Activated naive CD4-positive, alpha-beta T cell treated with anti-CD3 and anti-CD28 coated beads, Interleukin-2, amount 50 U/mL, for 24 hours (primary cell): ENCODE measurements at regions not wholly inside any gene's neighbourhood (a gene's known extent, or its start where the extent isn't known, plus 50 kb on each side); places are given as distances from the start of the nearest gene placed in this dataset.
A peak's percentile ranks its signal among the peaks of the same experiment; 100 is the strongest.
"Not testable (repeated sequence)": the region's sequence is repeated elsewhere in the genome, so short reads cannot be mapped to it uniquely, and the experiment has no call there.

ENCODE experiments used
- H3K27ac Mint-ChIP-seq: one replicate; pipeline ENCODE4 v1.8.0; 2021; ENCODE audit warnings: mild to moderate bottlenecking, mixed read lengths
- H3K27me3 Mint-ChIP-seq: one replicate; pipeline ENCODE4 v1.8.0; 2021; ENCODE audit warnings: mixed read lengths
- H3K36me3 Mint-ChIP-seq: one replicate; pipeline ENCODE4 v1.8.0; 2021; ENCODE audit warnings: mixed read lengths
- H3K4me1 Mint-ChIP-seq: one replicate; pipeline ENCODE4 v1.8.0; 2021; ENCODE audit warnings: mixed read lengths
- H3K4me3 Mint-ChIP-seq: one replicate; pipeline ENCODE4 v1.8.0; 2021; ENCODE audit warnings: mild to moderate bottlenecking, mixed read lengths
- H3K9me3 Mint-ChIP-seq: one replicate; pipeline ENCODE4 v1.8.0; 2021; ENCODE audit warnings: mixed read lengths

GRCh38 chr18:39586741-39587140 is 2021.1 kb upstream of the CELF4 start:
- H3K27ac Mint-ChIP-seq: no peak overlapping the region

GRCh38 chr18:39574897-39575296 is 2009.3 kb upstream of the CELF4 start:
- H3K4me3 Mint-ChIP-seq: no peak overlapping the region

More at GRCh38 chr18:39586741-39587140, 2021.1 kb upstream of the CELF4 start:
- Mint-ChIP-seq H3K4me1 (no peaks in the 10 kb centered on the region), H3K4me3 (no peak overlapping the region), H3K27me3 (no peaks in the 10 kb centered on the region), H3K36me3 (no peaks in the 10 kb centered on the region), H3K9me3 (peaks cover 9% of the 10 kb centered on the region)

GRCh38 chr18:39571511-39571910 is 2005.9 kb upstream of the CELF4 start:
- H3K4me3 Mint-ChIP-seq: no peak overlapping the region
- H3K9me3 Mint-ChIP-seq: no peaks in the 10 kb centered on the region
- no peak overlapping the region for H3K27ac Mint-ChIP-seq
- H3K27me3 Mint-ChIP-seq: no peaks in the 10 kb centered on the region
- H3K36me3 Mint-ChIP-seq: no peaks in the 10 kb centered on the region
- no peaks in the 10 kb centered on the region for H3K4me1 Mint-ChIP-seq

More at GRCh38 chr18:39574897-39575296, 2009.3 kb upstream of the CELF4 start:
- Mint-ChIP-seq H3K36me3 (no peaks in the 10 kb centered on the region), H3K9me3 (peaks cover 7% of the 10 kb centered on the region), H3K27me3 (no peaks in the 10 kb centered on the region), H3K27ac (no peak overlapping the region), H3K4me1 (no peaks in the 10 kb centered on the region)

- H3K27me3 Mint-ChIP-seq, H3K27ac Mint-ChIP-seq, H3K4me3 Mint-ChIP-seq, H3K36me3 Mint-ChIP-seq, H3K4me1 Mint-ChIP-seq, H3K9me3 Mint-ChIP-seq: not testable (repeated sequence)
These were observed 2000.1 kb upstream of the CELF4 start for GRCh38 chr18:39565551-39566230.

GRCh38 chr18:39564716-39565115 is 1999.1 kb upstream of the CELF4 start:
- Mint-ChIP-seq H3K4me1 (no peaks in the 10 kb centered on the region), H3K9me3 (peaks cover 8% of the 10 kb centered on the region), H3K36me3 (no peaks in the 10 kb centered on the region), H3K27ac (no peak overlapping the region), H3K4me3 (no peak overlapping the region), H3K27me3 (no peaks in the 10 kb centered on the region)

DNA sequence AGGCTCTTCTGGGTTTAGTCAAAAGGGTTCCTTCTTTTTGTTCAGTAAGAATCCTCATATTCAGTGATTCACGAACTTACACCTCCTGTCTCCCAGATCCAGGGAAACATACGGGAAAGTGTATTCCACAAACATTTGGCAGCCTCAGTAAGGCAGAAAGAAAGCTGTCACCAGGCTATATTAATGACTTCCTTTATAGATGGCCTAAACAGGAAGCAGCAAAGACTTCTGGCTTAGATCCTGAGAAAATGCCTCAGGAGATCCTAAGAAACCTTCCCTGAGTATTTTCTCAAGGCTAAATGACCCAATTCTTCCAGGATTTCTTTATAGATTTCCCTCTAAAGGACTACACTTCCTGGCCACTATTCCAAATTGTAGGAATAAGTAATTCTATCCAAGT is 1995.5 kb upstream of the CELF4 start:
- no peaks in the 10 kb centered on the region for H3K36me3 Mint-ChIP-seq
- no peak overlapping the region for H3K27ac Mint-ChIP-seq

DNA sequence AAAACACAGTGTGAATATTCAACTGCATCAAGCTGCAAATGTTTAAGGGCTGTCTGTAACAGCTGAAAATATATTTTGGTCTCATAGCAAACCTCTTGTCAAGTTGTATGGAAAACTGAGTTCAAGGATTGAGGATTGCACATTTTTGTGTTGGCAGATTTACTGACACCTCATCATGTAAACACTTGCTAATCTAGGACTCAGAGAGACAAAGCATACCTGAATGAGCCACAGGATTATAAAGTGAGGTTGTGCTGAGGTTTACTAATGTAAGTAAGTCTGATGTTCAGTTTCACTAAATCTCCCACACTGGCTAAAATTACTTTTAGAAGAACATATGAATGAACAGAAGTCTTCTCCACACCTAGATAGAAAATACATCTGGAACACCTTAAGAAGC is 1993.1 kb upstream of the CELF4 start:
- Mint-ChIP-seq H3K4me1 (no peaks in the 10 kb centered on the region), H3K4me3 (no peak overlapping the region), H3K36me3 (no peaks in the 10 kb centered on the region), H3K27ac (no peak overlapping the region), H3K9me3 (no peaks in the 10 kb centered on the region), H3K27me3 (no peaks in the 10 kb centered on the region)

More for the DNA sequence above, 1995.5 kb upstream of the CELF4 start:
- Mint-ChIP-seq H3K9me3 (peaks cover 8% of the 10 kb centered on the region), H3K27me3 (no peaks in the 10 kb centered on the region), H3K4me1 (no peaks in the 10 kb centered on the region), H3K4me3 (no peak overlapping the region)

DNA sequence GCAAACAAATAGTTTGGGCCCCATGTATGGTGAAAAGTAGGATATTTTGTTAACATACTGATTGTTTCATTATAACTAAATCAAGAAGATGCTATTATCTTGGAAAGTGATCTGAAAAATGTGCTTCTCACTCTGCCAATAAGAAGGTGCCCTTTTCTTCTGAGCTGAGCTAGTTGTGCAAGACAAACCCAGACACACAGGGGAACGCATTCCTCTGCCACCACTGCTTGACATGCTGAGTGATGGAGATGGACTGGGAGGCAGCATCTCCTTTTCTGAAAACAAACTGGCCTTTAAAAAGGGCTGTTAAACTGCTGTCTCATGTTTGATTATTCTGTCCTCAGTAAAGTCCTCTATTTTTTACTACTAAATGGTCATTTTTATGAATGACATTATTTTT is 1989.9 kb upstream of the CELF4 start:
- H3K4me3 Mint-ChIP-seq: no peak overlapping the region
- no peaks in the 10 kb centered on the region for H3K27me3 Mint-ChIP-seq
- H3K4me1 Mint-ChIP-seq: no peaks in the 10 kb centered on the region
- no peaks in the 10 kb centered on the region for H3K36me3 Mint-ChIP-seq
- no peak overlapping the region for H3K27ac Mint-ChIP-seq
- no peaks in the 10 kb centered on the region for H3K9me3 Mint-ChIP-seq

DNA sequence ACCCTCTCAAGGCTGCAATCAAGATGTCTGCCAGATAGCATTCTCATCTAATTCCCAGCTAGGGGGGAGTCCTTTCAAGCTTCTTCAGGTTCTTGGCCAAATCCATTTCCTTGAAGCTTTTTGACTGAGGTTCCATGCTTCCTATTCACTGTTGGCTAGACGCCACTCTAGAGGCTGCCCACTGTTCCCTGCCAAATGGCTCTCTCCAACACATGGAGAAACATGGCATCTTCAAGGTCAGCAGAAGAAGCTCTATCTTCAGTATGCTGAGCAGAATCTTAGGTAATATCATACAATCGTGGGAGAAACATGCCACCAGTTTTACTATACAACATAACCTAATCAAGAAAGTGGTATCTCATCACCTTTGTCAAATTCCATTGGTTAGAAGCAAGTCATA is 1985.1 kb upstream of the CELF4 start:
- H3K27ac Mint-ChIP-seq: no peak overlapping the region
- no peak overlapping the region for H3K4me3 Mint-ChIP-seq
- peaks cover 6% of the 10 kb centered on the region for H3K9me3 Mint-ChIP-seq
- H3K4me1 Mint-ChIP-seq: no peaks in the 10 kb centered on the region
- H3K27me3 Mint-ChIP-seq: no peaks in the 10 kb centered on the region
- no peaks in the 10 kb centered on the region for H3K36me3 Mint-ChIP-seq

GRCh38 chr18:39549144-39549543 is 1983.5 kb upstream of the CELF4 start:
- H3K27me3 Mint-ChIP-seq: no peaks in the 10 kb centered on the region
- H3K36me3 Mint-ChIP-seq: no peaks in the 10 kb centered on the region
- no peak overlapping the region for H3K4me3 Mint-ChIP-seq
- no peak overlapping the region for H3K27ac Mint-ChIP-seq
- H3K4me1 Mint-ChIP-seq: no peaks in the 10 kb centered on the region
- peaks cover 6% of the 10 kb centered on the region for H3K9me3 Mint-ChIP-seq

DNA sequence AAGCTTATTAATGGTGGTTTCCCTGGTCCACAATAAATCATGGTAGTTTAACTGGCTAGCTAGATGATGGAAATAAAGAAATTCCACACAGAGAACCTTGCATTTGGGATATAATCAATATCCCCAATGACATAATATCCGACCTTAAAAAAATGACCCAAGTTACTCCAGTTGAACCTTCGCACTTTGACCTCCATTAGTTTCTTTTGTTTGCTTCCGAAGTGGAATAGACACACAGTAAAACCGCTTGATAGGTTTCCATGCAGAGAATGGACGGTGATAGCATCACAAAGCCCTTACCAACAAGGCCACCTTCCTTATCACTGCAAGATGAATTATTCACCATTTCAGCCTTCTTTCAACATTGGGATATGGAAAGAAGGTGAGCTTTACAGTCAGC is 1966.1 kb upstream of the CELF4 start:
- no peak overlapping the region for H3K4me3 Mint-ChIP-seq
- no peaks in the 10 kb centered on the region for H3K36me3 Mint-ChIP-seq
- peak overlapping the region; percentile 5 for H3K27ac Mint-ChIP-seq
- H3K27me3 Mint-ChIP-seq: no peaks in the 10 kb centered on the region
- H3K4me1 Mint-ChIP-seq: no peaks in the 10 kb centered on the region
- H3K9me3 Mint-ChIP-seq: no peaks in the 10 kb centered on the region

GRCh38 chr18:39529358-39529757 is 1963.8 kb upstream of the CELF4 start:
- Mint-ChIP-seq H3K4me1 (no peaks in the 10 kb centered on the region), H3K36me3 (no peaks in the 10 kb centered on the region), H3K27me3 (no peaks in the 10 kb centered on the region), H3K9me3 (no peaks in the 10 kb centered on the region), H3K4me3 (no peak overlapping the region), H3K27ac (no peak overlapping the region)

- Mint-ChIP-seq H3K9me3 (no peaks in the 10 kb centered on the region), H3K4me3 (no peak overlapping the region), H3K27ac (no peak overlapping the region), H3K36me3 (no peaks in the 10 kb centered on the region), H3K27me3 (no peaks in the 10 kb centered on the region), H3K4me1 (no peaks in the 10 kb centered on the region)
These were observed 1961.9 kb upstream of the CELF4 start for GRCh38 chr18:39527465-39527864.

DNA sequence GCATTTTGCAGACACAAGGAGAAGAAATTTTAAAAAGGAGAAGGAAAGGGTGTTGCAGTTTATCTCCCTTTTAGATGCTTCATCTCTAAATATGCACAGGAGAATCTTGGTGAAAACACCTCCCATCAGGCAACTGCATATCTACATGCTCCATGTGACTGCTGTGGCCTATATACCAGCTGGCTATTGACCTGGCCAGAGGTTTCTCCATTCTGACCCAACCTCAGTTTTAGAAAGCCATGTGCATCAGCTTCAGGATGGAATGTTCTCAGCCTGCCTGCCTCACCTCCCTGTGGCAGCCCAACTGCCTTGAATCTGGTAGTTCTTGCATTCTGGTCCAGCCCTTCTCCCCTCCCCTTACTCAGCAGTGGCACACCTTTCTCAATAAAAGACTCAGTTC is 1958.8 kb upstream of the CELF4 start:
- Mint-ChIP-seq H3K27ac (no peak overlapping the region), H3K4me1 (no peaks in the 10 kb centered on the region), H3K4me3 (no peak overlapping the region), H3K36me3 (no peaks in the 10 kb centered on the region), H3K27me3 (no peaks in the 10 kb centered on the region), H3K9me3 (no peaks in the 10 kb centered on the region)

DNA sequence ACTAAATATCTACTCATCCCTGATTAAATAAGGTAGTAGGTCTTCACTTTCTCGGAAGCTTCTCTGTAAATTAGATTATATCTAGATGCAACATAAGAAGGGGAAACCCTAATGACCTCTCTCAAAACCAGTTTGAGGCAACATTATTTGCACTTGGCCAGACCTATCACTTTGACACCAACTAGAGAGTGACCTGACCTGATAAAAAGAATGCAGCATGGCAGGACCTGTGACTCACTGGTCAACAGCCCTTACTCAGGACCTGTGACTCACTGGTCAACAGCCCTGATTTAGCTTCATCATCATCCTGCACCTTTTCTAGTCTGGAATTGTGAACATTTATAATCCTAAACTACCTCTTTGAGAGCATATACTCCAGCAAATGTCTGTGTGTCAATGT is 1957.7 kb upstream of the CELF4 start:
- Mint-ChIP-seq H3K4me1 (no peaks in the 10 kb centered on the region), H3K9me3 (no peaks in the 10 kb centered on the region), H3K4me3 (no peak overlapping the region), H3K27ac (no peak overlapping the region), H3K36me3 (no peaks in the 10 kb centered on the region), H3K27me3 (no peaks in the 10 kb centered on the region)

GRCh38 chr18:39521164-39521563 is 1955.6 kb upstream of the CELF4 start:
- Mint-ChIP-seq H3K27ac (no peak overlapping the region), H3K9me3 (no peaks in the 10 kb centered on the region), H3K4me3 (no peak overlapping the region), H3K36me3 (no peaks in the 10 kb centered on the region), H3K27me3 (no peaks in the 10 kb centered on the region), H3K4me1 (no peaks in the 10 kb centered on the region)

- no peak overlapping the region for H3K4me3 Mint-ChIP-seq
- no peaks in the 10 kb centered on the region for H3K9me3 Mint-ChIP-seq
- H3K27ac Mint-ChIP-seq: no peak overlapping the region
- no peaks in the 10 kb centered on the region for H3K36me3 Mint-ChIP-seq
- no peaks in the 10 kb centered on the region for H3K4me1 Mint-ChIP-seq
- no peaks in the 10 kb centered on the region for H3K27me3 Mint-ChIP-seq
These were observed 1954.1 kb upstream of the CELF4 start for GRCh38 chr18:39519741-39520140.
